SK-N-SH (cell line): ENCODE measurements at regions not wholly inside any gene's neighbourhood (a gene's known extent, or its start where the extent isn't known, plus 50 kb on each side); places are given as distances from the start of the nearest gene placed in this dataset.

Experiments used
- CTCF ChIA-PET: fragments of 300-600, 350-600 bp; formaldehyde crosslinking; extraction: SDS; loops from one replicate; lab custom pipeline; 2021; lab: Yijun Ruan, JAX
- POLR2A ChIA-PET: fragments of 350-600 bp; sonication (Branson Sonifier 250); formaldehyde crosslinking; extraction: SDS; loops from one replicate; lab custom pipeline; 2020; ENCODE audit warnings: antibody characterized with exemption, inconsistent platforms; lab: Yijun Ruan, JAX
- DNase-seq: peaks from one replicate; pipeline ENCODE4 v3.0.0; 2012
- H2AFZ ChIP-seq: fragments of 200-600 bp; sonication (generic); 2 replicates; pipeline ENCODE4 v1.8.1; 2016; ENCODE audit warnings: antibody characterized with exemption, mild to moderate bottlenecking, low read depth
- H3F3A ChIP-seq: fragments of 200-600 bp; sonication (generic); replicated peaks from 2 replicates; pipeline ENCODE3; 2016; ENCODE audit warnings: antibody characterized with exemption, mild to moderate bottlenecking; ENCODE audit not compliant: insufficient read depth
- H3K27ac ChIP-seq, 2 experiments: fragments of 200-500 bp in 1 of 2; fragments of 200-600 bp in 1 of 2; sonication (Bioruptor generic) in 1 of 2; sonication (generic), shearing (Covaris generic) in 1 of 2; 2 replicates each; pipeline versions ENCODE4 v1.5.1 to v1.6.1; 2014 to 2016; ENCODE audit warnings: low read depth in 2 of 2, inconsistent platforms in 1 of 2, low read length in 1 of 2, mild to moderate bottlenecking in 1 of 2, mixed read lengths in 1 of 2
- H3K27me3 ChIP-seq: fragments of 200-600 bp; sonication (generic), shearing (Covaris generic); 2 replicates; pipeline ENCODE4 v1.6.1; 2016; ENCODE audit warnings: mixed run types; ENCODE audit not compliant: insufficient read depth
- H3K36me3 ChIP-seq, 2 experiments: fragments of 200-500 bp in 1 of 2; fragments of 200-600 bp in 1 of 2; sonication (Bioruptor generic) in 1 of 2; sonication (generic) in 1 of 2; replicated peaks in 1 of 2; 2 replicates each; pipeline versions ENCODE3 to v1.5.1; 2014 to 2016; ENCODE audit warnings: low read length in 1 of 2, mild to moderate bottlenecking in 1 of 2; ENCODE audit not compliant: insufficient read depth in 2 of 2, control insufficient read depth in 1 of 2
- H3K4me1 ChIP-seq, 2 experiments: fragments of 200-500 bp in 1 of 2; fragments of 200-600 bp in 1 of 2; sonication (Bioruptor generic) in 1 of 2; sonication (generic), shearing (Covaris generic) in 1 of 2; 2 replicates each; pipeline versions ENCODE4 v1.5.1 to v1.6.1; 2014 to 2016; ENCODE audit warnings: low read depth in 1 of 2, low read length in 1 of 2, mixed run types in 1 of 2; ENCODE audit not compliant: insufficient read depth in 2 of 2, control insufficient read depth in 1 of 2
- H3K4me2 ChIP-seq: fragments of 200-600 bp; sonication (generic), shearing (Covaris generic); 2 replicates; pipeline ENCODE4 v1.6.1; 2017; ENCODE audit warnings: mixed run types
- H3K4me3 ChIP-seq, 2 experiments: fragments of 200-500 bp in 1 of 2; fragments of 200-600 bp in 1 of 2; sonication (Bioruptor generic) in 1 of 2; sonication (generic), shearing (Covaris generic) in 1 of 2; 2 replicates each; pipeline versions ENCODE4 v1.5.1 to v1.8.1; 2014 to 2016; ENCODE audit warnings: low read depth in 2 of 2, inconsistent platforms in 1 of 2, low read length in 1 of 2, mild to moderate bottlenecking in 1 of 2, mixed read lengths in 1 of 2, moderate library complexity in 1 of 2
- H3K79me2 ChIP-seq: fragments of 200-600 bp; sonication (generic); 2 replicates; pipeline ENCODE4 v1.8.1; 2017; ENCODE audit warnings: mild to moderate bottlenecking; ENCODE audit not compliant: insufficient read depth
- H3K9ac ChIP-seq: fragments of 200-600 bp; sonication (generic); 2 replicates; pipeline ENCODE4 v1.6.1; 2017; ENCODE audit warnings: mixed run types
- H3K9me2 ChIP-seq: fragments of 200-600 bp; sonication (generic); 2 replicates; pipeline ENCODE4 v1.6.1; 2017; ENCODE audit warnings: mixed run types
- H3K9me3 ChIP-seq: fragments of 200-600 bp; sonication (generic); 2 replicates; pipeline ENCODE4 v1.6.1; 2017; ENCODE audit warnings: mixed run types, mild to moderate bottlenecking, moderate library complexity
- H4K20me1 ChIP-seq: fragments of 200-600 bp; sonication (generic); 2 replicates; pipeline ENCODE4 v1.6.1; 2017; ENCODE audit warnings: mild to moderate bottlenecking, mixed run types; ENCODE audit not compliant: insufficient read depth
- CHD2 ChIP-seq: fragments of 150-350 bp; IDR thresholded peaks from 2 replicates; pipeline ENCODE4 v1.6.1; 2018; ENCODE audit warnings: low read length; ENCODE audit not compliant: partially characterized antibody
- CTCF ChIP-seq: fragments of 200-600 bp; sonication (generic); IDR thresholded peaks from 2 replicates; pipeline ENCODE4 v1.6.1; 2017; ENCODE audit warnings: antibody characterized with exemption, mild to moderate bottlenecking, moderate library complexity
- FOSL2 ChIP-seq: IDR thresholded peaks from 2 replicates; pipeline ENCODE4 v1.4.0; 2012; ENCODE audit warnings: low read depth, mild to moderate bottlenecking, moderate library complexity, borderline replicate concordance
- FOXJ3 ChIP-seq: sonication (generic); formaldehyde crosslinking; IDR thresholded peaks from 2 replicates; pipeline ENCODE4 v1.5.1; 2020; ENCODE audit warnings: mild to moderate bottlenecking, missing genetic modification reagents
- GATA2 ChIP-seq: sonication (generic); formaldehyde crosslinking; IDR thresholded peaks from 2 replicates; pipeline ENCODE4 v1.5.0; 2020; ENCODE audit warnings: mild to moderate bottlenecking, missing genetic modification reagents
- IRF3 ChIP-seq: fragments of 150-350 bp; IDR thresholded peaks from 2 replicates; pipeline ENCODE4 v1.6.1; 2016; ENCODE audit warnings: mild to moderate bottlenecking, low read depth, low read length
- JUND ChIP-seq: IDR thresholded peaks from 2 replicates; pipeline ENCODE4 v1.4.0; 2012
- MEF2A ChIP-seq: IDR thresholded peaks from 2 replicates; pipeline ENCODE4 v1.4.0; 2012; ENCODE audit warnings: low read depth, borderline replicate concordance
- NRF1 ChIP-seq: IDR thresholded peaks from 2 replicates; pipeline ENCODE4 v1.6.1; 2012; ENCODE audit warnings: low read depth, mild to moderate bottlenecking, low read length
- PBX3 ChIP-seq: IDR thresholded peaks from 2 replicates; pipeline ENCODE4; 2012
- POLR2AphosphoS5 ChIP-seq: IDR thresholded peaks from 2 replicates; pipeline ENCODE4 v1.6.1; 2012; ENCODE audit warnings: low read depth, low read length
- SIN3A ChIP-seq: IDR thresholded peaks from 2 replicates; pipeline ENCODE4 v1.6.1; 2012; ENCODE audit warnings: low read depth, mild to moderate bottlenecking, low read length, moderate library complexity, borderline replicate concordance
- TAF1 ChIP-seq: IDR thresholded peaks from 2 replicates; pipeline ENCODE4 v1.6.1; 2012; ENCODE audit warnings: low read depth, mild to moderate bottlenecking, low read length, moderate library complexity, borderline replicate concordance
- TCF12 ChIP-seq: IDR thresholded peaks from 2 replicates; pipeline ENCODE4 v1.4.0; 2012
- TEAD4 ChIP-seq: IDR thresholded peaks from 2 replicates; pipeline ENCODE4 v1.4.0; 2012; ENCODE audit warnings: mild to moderate bottlenecking, borderline replicate concordance; ENCODE audit not compliant: insufficient read depth
- USF1 ChIP-seq: IDR thresholded peaks from 2 replicates; pipeline ENCODE4 v1.4.0; 2012; ENCODE audit warnings: low read depth, borderline replicate concordance
- ZBTB33 ChIP-seq: IDR thresholded peaks from 2 replicates; pipeline ENCODE4 v1.4.0; 2012; ENCODE audit warnings: low read depth, borderline replicate concordance
- WGBS: methylation state at CpG from one replicate; pipeline ENCODE4 v1.1.6; 2017; ENCODE audit warnings: low lambda C conversion rate; 5-methylcytosine and 5-hydroxymethylcytosine counted together

- no peak for TF ChIP-seq FOXJ3 (CRISPR knock-in tag)
- TF ChIP-seq PBX3 = no peak
- no peak for TF ChIP-seq FOSL2
- no peak for TF ChIP-seq MEF2A
- no peak for TF ChIP-seq CHD2
- no peak for TF ChIP-seq JUND
- no peak for TF ChIP-seq POLR2AphosphoS5
- no peak for TF ChIP-seq GATA2 (CRISPR knock-in tag)
- no peak for TF ChIP-seq ZBTB33
- no peak for TF ChIP-seq TCF12
Observed at GRCh38 chr7:38066391-38066790, 111.7 kb upstream of the STARD3NL start (continued).

GRCh38 chr7:38068461-38068860 is 109.6 kb upstream of the STARD3NL start:
- CTCF ChIA-PET = interaction anchor here (0.8 to 2.4 kb wide), 5 partner anchors 11 to 195 kb away, joined by 3 to 9 read pairs (median 8); partner anchors contain the start of gene SFRP4
- WGBS = 36% methylated on average over 2 of the region's 2 CpGs

More at GRCh38 chr7:38068461-38068860, 109.6 kb upstream of the STARD3NL start:
- Histone ChIP-seq H3K36me3 (no peaks in the 10 kb centered on the region), H3K27ac (no peak overlapping the region), H3K9me2 (no peaks in the 10 kb centered on the region), H3K4me3 (no peak overlapping the region), H3K79me2 (no peaks in the 10 kb centered on the region), H2AFZ (no peak overlapping the region), H3K4me2 (no peak overlapping the region), H3K9ac (no peak overlapping the region), H3K9me3 (no peaks in the 10 kb centered on the region), H3K27me3 (no peaks in the 10 kb centered on the region), H3F3A (no peaks in the 10 kb centered on the region), H4K20me1 (no peaks in the 10 kb centered on the region), H3K4me1 (no peaks in the 10 kb centered on the region; a peak in 1 of 4 replicates)
- TF ChIP-seq SIN3A = no peak
- TF ChIP-seq TAF1 = no peak
- no peak for TF ChIP-seq FOXJ3 (CRISPR knock-in tag)
- no peak for TF ChIP-seq ZBTB33
- no peak for TF ChIP-seq USF1
- TF ChIP-seq IRF3 = no peak
- TF ChIP-seq TEAD4 = no peak
- no peak for TF ChIP-seq CTCF
- no peak for TF ChIP-seq MEF2A
- no peak for TF ChIP-seq NRF1
- DNase-seq = no peak
- POLR2A ChIA-PET = no interaction called here
